ENCODE measurements at regions not wholly inside any gene's neighbourhood (a gene's known extent, or its start where the extent isn't known, plus 50 kb on each side); places are given as distances from the start of the nearest gene placed in this dataset.

GRCh38 chr12:126295652-126296051 is 1230.4 kb downstream of the AACS start:
- TF ChIP-seq ZNF121 (CRISPR knock-in tag; IDR thresholded peaks at IDR 0.05): no peak
- no peak for TF ChIP-seq CTCF (IDR thresholded peaks at IDR 0.05)
- TF ChIP-seq GRHL2 (CRISPR knock-in tag; IDR thresholded peaks at IDR 0.05; ENCODE audit: insufficient replicate concordance, severe bottlenecking): no peak
- TF ChIP-seq STAT6 (CRISPR knock-in tag; conservative IDR thresholded peaks at IDR 0.05; ENCODE audit: low read depth): no peak
- TF ChIP-seq NFE2L1 (CRISPR knock-in tag; IDR thresholded peaks at IDR 0.05): no peak
- no peak for TF ChIP-seq PRDM15 (CRISPR knock-in tag; IDR thresholded peaks at IDR 0.05)
- TF ChIP-seq SP1 (CRISPR knock-in tag; conservative IDR thresholded peaks at IDR 0.05): no peak
- no peak for TF ChIP-seq ATF3 (CRISPR knock-in tag; conservative IDR thresholded peaks at IDR 0.05)
- no peak for TF ChIP-seq CREB1 (CRISPR knock-in tag; IDR thresholded peaks at IDR 0.05)
